ENCODE measurements at regions not wholly inside any gene's neighbourhood (a gene's known extent, or its start where the extent isn't known, plus 50 kb on each side); places are given as distances from the start of the nearest gene placed in this dataset.

GRCh38 chr18:70553936-70554260 lies 265.1 kb downstream of the SOCS6 start:
- TF ChIP-seq POLR2A (IDR thresholded peaks at IDR 0.05) (no peak), CTCF (IDR thresholded peaks at IDR 0.05) (no peak), POLR2AphosphoS5 (IDR thresholded peaks at IDR 0.05) (no peak), EP300 (IDR thresholded peaks at IDR 0.05) (no peak)
